H9 (cell line): ENCODE measurements at regions not wholly inside any gene's neighbourhood (a gene's known extent, or its start where the extent isn't known, plus 50 kb on each side); places are given as distances from the start of the nearest gene placed in this dataset.

Experiments
- DNase-seq: peaks from one replicate; pipeline ENCODE4 v3.0.0-alpha.2; 2017
- H2AFZ ChIP-seq: one replicate; pipeline ENCODE4 v1.6.1; 2013; ENCODE audit warnings: mild to moderate bottlenecking, low read length, control low read depth, moderate library complexity
- H2AK5ac ChIP-seq: 2 replicates; pipeline ENCODE4 v1.6.1; 2013; ENCODE audit warnings: low read length, control low read depth, mixed read lengths; ENCODE audit not compliant: insufficient read length
- H2BK120ac ChIP-seq: one replicate; pipeline ENCODE4 v1.6.1; 2013; ENCODE audit warnings: low read depth, mild to moderate bottlenecking, low read length, control low read depth, inconsistent platforms; ENCODE audit not compliant: poor library complexity, severe bottlenecking
- H2BK12ac ChIP-seq: 2 replicates; pipeline ENCODE4 v1.6.1; 2013; ENCODE audit warnings: low read length, control low read depth, mixed read lengths, low read depth; ENCODE audit not compliant: insufficient read length
- H2BK15ac ChIP-seq: 2 replicates; pipeline ENCODE4 v1.6.1; 2013; ENCODE audit warnings: low read depth, low read length, control low read depth
- H2BK20ac ChIP-seq: one replicate; pipeline ENCODE4 v1.6.1; 2013; ENCODE audit warnings: low read depth, mild to moderate bottlenecking, low read length, control low read depth, inconsistent platforms; ENCODE audit not compliant: poor library complexity, severe bottlenecking
- H2BK5ac ChIP-seq: 2 replicates; pipeline ENCODE4 v1.6.1; 2013; ENCODE audit warnings: low read length, control low read depth, mixed read lengths; ENCODE audit not compliant: insufficient read length
- H3K14ac ChIP-seq: 2 replicates; pipeline ENCODE4 v1.6.1; 2013; ENCODE audit warnings: low read length, control low read depth; ENCODE audit not compliant: insufficient read depth
- H3K18ac ChIP-seq: 2 replicates; pipeline ENCODE4 v1.6.1; 2013; ENCODE audit warnings: low read depth, mild to moderate bottlenecking, mixed read lengths, low read length, control low read depth; ENCODE audit not compliant: insufficient read length
- H3K23ac ChIP-seq: 2 replicates; pipeline ENCODE4 v1.6.1; 2013; ENCODE audit warnings: low read length, control low read depth, mixed read lengths, low read depth; ENCODE audit not compliant: insufficient read length
- H3K23me2 ChIP-seq: 2 replicates; pipeline ENCODE4 v1.6.1; 2013; ENCODE audit warnings: low read depth, mild to moderate bottlenecking, mixed read lengths, low read length, control low read depth; ENCODE audit not compliant: insufficient read length, poor library complexity, severe bottlenecking
- H3K27ac ChIP-seq: 2 replicates; pipeline ENCODE4 v1.5.1; 2013; ENCODE audit warnings: low read length, control low read depth, mixed read lengths, low read depth; ENCODE audit not compliant: insufficient read length
- H3K27me3 ChIP-seq: 2 replicates; pipeline ENCODE4 v1.6.1; 2013; ENCODE audit warnings: low read length, control low read depth, inconsistent platforms; ENCODE audit not compliant: insufficient read depth
- H3K4ac ChIP-seq: 2 replicates; pipeline ENCODE4 v1.6.1; 2013; ENCODE audit warnings: low read depth, mild to moderate bottlenecking, control low read depth, inconsistent platforms, low read length, moderate library complexity
- H3K4me1 ChIP-seq: 2 replicates; pipeline ENCODE4 v1.6.1; 2013; ENCODE audit warnings: low read length, control low read depth, inconsistent platforms; ENCODE audit not compliant: insufficient read depth
- H3K4me2 ChIP-seq: 2 replicates; pipeline ENCODE4 v1.6.1; 2013; ENCODE audit warnings: low read length, control low read depth, mixed read lengths; ENCODE audit not compliant: insufficient read length, insufficient read depth
- H3K56ac ChIP-seq: 2 replicates; pipeline ENCODE4 v1.6.1; 2013; ENCODE audit warnings: low read depth, mild to moderate bottlenecking, mixed read lengths, low read length, control low read depth; ENCODE audit not compliant: insufficient read length
- H3K79me1 ChIP-seq: 2 replicates; pipeline ENCODE4 v1.6.1; 2013; ENCODE audit warnings: low read depth, mild to moderate bottlenecking, moderate library complexity, low read length, control low read depth, inconsistent platforms; ENCODE audit not compliant: insufficient read depth, poor library complexity, severe bottlenecking
- H3K79me2 ChIP-seq: 2 replicates; pipeline ENCODE4 v1.6.1; 2013; ENCODE audit warnings: low read length, control low read depth, inconsistent platforms; ENCODE audit not compliant: insufficient read depth
- H3K9ac ChIP-seq: 2 replicates; pipeline ENCODE4 v1.6.1; 2013; ENCODE audit warnings: low read length, control low read depth, mixed read lengths; ENCODE audit not compliant: insufficient read length; ENCODE audit errors: extremely low read depth
- H3K9me3 ChIP-seq: one replicate; pipeline ENCODE4 v1.6.1; 2013; ENCODE audit warnings: low read depth, low read length, inconsistent platforms; ENCODE audit not compliant: control insufficient read depth
- H3T11ph ChIP-seq: one replicate; pipeline ENCODE4 v1.6.1; 2013; ENCODE audit warnings: mild to moderate bottlenecking, low read length, control low read depth, inconsistent platforms
- H4K20me1 ChIP-seq: one replicate; pipeline ENCODE4 v1.6.1; 2013; ENCODE audit not compliant: control insufficient read depth, insufficient read length, insufficient read depth
- H4K5ac ChIP-seq: 2 replicates; pipeline ENCODE4 v1.6.1; 2013; ENCODE audit warnings: low read depth, mild to moderate bottlenecking, mixed read lengths, low read length, control low read depth; ENCODE audit not compliant: insufficient read length
- H4K8ac ChIP-seq: replicated peaks from 2 replicates; pipeline ENCODE4 v1.6.1; 2013; ENCODE audit warnings: low read length, control low read depth, mixed read lengths, low read depth; ENCODE audit not compliant: insufficient read length
- H4K91ac ChIP-seq: 2 replicates; pipeline ENCODE4 v1.6.1; 2013; ENCODE audit warnings: low read depth, mild to moderate bottlenecking, moderate library complexity, mixed read lengths, low read length, control low read depth; ENCODE audit not compliant: insufficient read length
- H3K27ac Mint-ChIP-seq, 3 experiments: 2 replicates in 2 of 3; 3 replicates in 1 of 3; pipeline ENCODE4 v1.8.0; 2020 to 2021; ENCODE audit warnings: mixed read lengths in 3 of 3, mild to moderate bottlenecking in 1 of 3, moderate library complexity in 1 of 3
- H3K27me3 Mint-ChIP-seq: 2 replicates; pipeline ENCODE4 v1.8.0; 2021; ENCODE audit warnings: low read depth, mild to moderate bottlenecking, moderate library complexity, mixed read lengths
- H3K36me3 Mint-ChIP-seq, 3 experiments: 2 replicates in 2 of 3; 3 replicates in 1 of 3; pipeline ENCODE4 v1.8.0; 2020 to 2021; ENCODE audit warnings: low read depth in 3 of 3, mixed read lengths in 3 of 3; ENCODE audit not compliant: insufficient read depth in 1 of 3
- H3K4me1 Mint-ChIP-seq, 2 experiments: 2 replicates each; pipeline ENCODE4 v1.8.0; 2020; ENCODE audit warnings: mixed read lengths in 2 of 2
- H3K4me3 Mint-ChIP-seq, 2 experiments: 2 replicates in 1 of 2; 3 replicates in 1 of 2; pipeline ENCODE4 v1.8.0; 2020 to 2021; ENCODE audit warnings: mild to moderate bottlenecking in 2 of 2, mixed read lengths in 2 of 2, moderate library complexity in 1 of 2
- H3K9me3 Mint-ChIP-seq, 2 experiments: 2 replicates in 1 of 2; 3 replicates in 1 of 2; pipeline ENCODE4 v1.8.0; 2020; ENCODE audit warnings: mild to moderate bottlenecking in 2 of 2, mixed read lengths in 2 of 2, moderate library complexity in 1 of 2
- CTCF ChIP-seq: fragments of 200-600 bp; sonication (generic); conservative IDR thresholded peaks from 3 replicates; pipeline ENCODE4 v1.8.0; 2021; ENCODE audit warnings: antibody characterized with exemption, mild to moderate bottlenecking
- WGBS: extraction: QIAGEN DNeasy Blood & Tissue Kit; methylation state at CpG from one replicate; pipeline ENCODE4 v1.1.7; 2013; ENCODE audit warnings: missing lambda C conversion rate, low lambda C conversion rate, mixed read lengths; ENCODE audit not compliant: insufficient read length; ENCODE audit errors: extremely low coverage; 5-methylcytosine and 5-hydroxymethylcytosine counted together

GRCh38 chr5:54383941-54384340 is 71.6 kb upstream of the HSPB3 start:
- Histone ChIP-seq H2BK20ac (no peak overlapping the region), H3K4me2 (no peak overlapping the region), H4K5ac (no peak overlapping the region), H4K91ac (no peak overlapping the region), H4K8ac (no peak overlapping the region), H3K4ac (no peak overlapping the region), H2AFZ (no peak overlapping the region), H3K56ac (no peak overlapping the region), H2BK15ac (no peak overlapping the region), H4K20me1 (no peaks in the 10 kb centered on the region), H2BK120ac (no peak overlapping the region), H2BK12ac (no peak overlapping the region), H2BK5ac (no peak overlapping the region), H3T11ph (no peak overlapping the region), H3K79me2 (no peaks in the 10 kb centered on the region), H3K23ac (no peak overlapping the region), H3K27me3 (no peaks in the 10 kb centered on the region), H3K79me1 (no peaks in the 10 kb centered on the region), H3K27ac (no peak overlapping the region), H2AK5ac (no peak overlapping the region), H3K9ac (no peak overlapping the region), H3K23me2 (no peaks in the 10 kb centered on the region), H3K18ac (no peak overlapping the region), H3K14ac (no peak overlapping the region), H3K4me1 (peaks cover 3% of the 10 kb centered on the region; the same call in 1 of the 2 replicates), H3K9me3 (no peaks in the 10 kb centered on the region)
- no peak for TF ChIP-seq CTCF
- no peak overlapping the region for H3K27ac Mint-ChIP-seq
- peaks cover 4 to 5% of the 10 kb centered on the region in 2 experiments; a peak in 2 of 4 replicates for H3K4me1 Mint-ChIP-seq
- H3K27me3 Mint-ChIP-seq: no peaks in the 10 kb centered on the region; the same call in 1 of the 2 replicates
- DNase-seq: no peak
- peaks cover 8 to 14% of the 10 kb centered on the region in 2 experiments; a peak in 4 of 5 replicates for H3K9me3 Mint-ChIP-seq
- H3K4me3 Mint-ChIP-seq: no peak overlapping the region
- no CpG with 5 or more reads among the region's 2 CpGs for WGBS
- H3K36me3 Mint-ChIP-seq: peaks cover 3 to 12% (median 5%) of the 10 kb centered on the region in 3 experiments
